BE2C (cell line): ENCODE measurements at regions not wholly inside any gene's neighbourhood (a gene's known extent, or its start where the extent isn't known, plus 50 kb on each side); places are given as distances from the start of the nearest gene placed in this dataset.

Experiments
- DNase-seq: peaks from one replicate; pipeline ENCODE4 v3.0.0-alpha.2; 2020
- H3K27me3 ChIP-seq: fragments of 250-450 bp; sonication (Bioruptor Pico); 2 replicates; pipeline ENCODE4 v1.5.1; 2020; ENCODE audit warnings: mild to moderate bottlenecking
- H3K36me3 ChIP-seq: fragments of 250-450 bp; sonication (Bioruptor Pico); 2 replicates; pipeline ENCODE4 v1.5.1; 2020; ENCODE audit warnings: mild to moderate bottlenecking
- H3K4me1 ChIP-seq: fragments of 250-450 bp; sonication (Bioruptor Pico); 2 replicates; pipeline ENCODE4 v1.5.1; 2020
- H3K4me3 ChIP-seq: 2 replicates; pipeline ENCODE4 v1.5.1; 2011; ENCODE audit warnings: low read depth, low read length
- H3K9me3 ChIP-seq: fragments of 250-450 bp; sonication (Bioruptor Pico); 2 replicates; pipeline ENCODE4 v1.5.1; 2020
- CTCF ChIP-seq: IDR thresholded peaks from 2 replicates; pipeline ENCODE4 v1.5.1; 2012; ENCODE audit warnings: mild to moderate bottlenecking, low read depth, low read length

- no peak overlapping the region for H3K4me3 ChIP-seq
- no peak for DNase-seq
- H3K36me3 ChIP-seq = no peaks in the 10 kb centered on the region
- no peak for TF ChIP-seq CTCF
- peaks cover 2% of the 10 kb centered on the region; the same call in 1 of the 2 replicates for H3K27me3 ChIP-seq
- no peaks in the 10 kb centered on the region for H3K4me1 ChIP-seq
- H3K9me3 ChIP-seq = no peaks in the 10 kb centered on the region
Observed at GRCh38 chr2:41598161-41598894, 449.5 kb upstream of the PKDCC start.

GRCh38 chr2:41600460-41600859 lies 447.4 kb upstream of the PKDCC start:
- Histone ChIP-seq H3K9me3 (no peaks in the 10 kb centered on the region), H3K36me3 (no peaks in the 10 kb centered on the region), H3K27me3 (0 out of 2 replicates have a peak, but pooled peaks cover 2% of the 10 kb centered on the region), H3K4me3 (no peak overlapping the region), H3K4me1 (no peaks in the 10 kb centered on the region)
- no peak for DNase-seq
- no peak for TF ChIP-seq CTCF

DNA sequence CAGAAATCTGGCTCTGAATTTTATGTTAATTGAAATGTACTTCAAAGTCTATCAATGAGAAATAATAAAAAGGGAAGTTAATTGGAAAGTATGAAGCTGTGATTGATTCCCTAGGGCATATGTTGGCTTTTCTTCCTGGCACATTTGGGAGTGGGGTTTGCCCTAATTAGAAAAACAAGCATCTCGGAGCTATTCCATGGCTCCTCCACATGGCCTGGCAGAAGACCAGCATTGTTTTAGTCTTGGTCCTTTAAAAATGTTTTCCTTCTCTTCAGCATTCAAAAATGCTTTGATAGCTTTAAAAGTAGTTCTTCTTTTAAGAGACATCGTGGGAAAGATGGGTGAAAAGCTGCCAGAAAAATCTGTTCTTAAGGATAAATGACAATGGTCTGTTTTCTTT lies 445.5 kb upstream of the PKDCC start:
- H3K36me3 ChIP-seq = no peaks in the 10 kb centered on the region
- no peak for TF ChIP-seq CTCF
- 0 out of 2 replicates have a peak, but pooled peaks cover 2% of the 10 kb centered on the region for H3K27me3 ChIP-seq
- H3K4me3 ChIP-seq = no peak overlapping the region
- no peak for DNase-seq
- no peaks in the 10 kb centered on the region for H3K9me3 ChIP-seq
- H3K4me1 ChIP-seq = no peaks in the 10 kb centered on the region

DNA sequence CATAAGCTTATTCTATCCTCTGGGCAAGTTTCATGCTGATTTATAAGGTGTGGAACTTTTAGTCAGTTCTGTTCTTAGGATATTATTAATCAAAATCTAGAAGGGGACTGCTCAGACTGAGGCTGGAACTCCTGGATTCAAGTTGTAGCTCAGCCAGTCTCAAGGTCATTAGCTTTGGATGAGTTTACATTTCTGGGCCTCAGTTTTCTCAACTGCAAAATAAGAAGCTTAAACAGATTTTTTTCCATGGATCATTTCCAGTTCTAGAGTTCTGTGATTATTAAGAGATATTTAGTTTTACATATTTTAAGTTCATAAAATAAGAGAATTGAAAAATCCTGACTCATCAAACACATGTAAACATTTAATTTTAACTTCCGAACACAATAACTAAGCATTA lies 442.5 kb upstream of the PKDCC start:
- Histone ChIP-seq H3K27me3 (peaks cover 6% of the 10 kb centered on the region; the same call in 1 of the 2 replicates), H3K4me1 (no peaks in the 10 kb centered on the region), H3K36me3 (no peaks in the 10 kb centered on the region), H3K4me3 (no peak overlapping the region), H3K9me3 (no peaks in the 10 kb centered on the region; the same call in 1 of the 2 replicates)
- TF ChIP-seq CTCF = no peak
- DNase-seq = no peak

DNA sequence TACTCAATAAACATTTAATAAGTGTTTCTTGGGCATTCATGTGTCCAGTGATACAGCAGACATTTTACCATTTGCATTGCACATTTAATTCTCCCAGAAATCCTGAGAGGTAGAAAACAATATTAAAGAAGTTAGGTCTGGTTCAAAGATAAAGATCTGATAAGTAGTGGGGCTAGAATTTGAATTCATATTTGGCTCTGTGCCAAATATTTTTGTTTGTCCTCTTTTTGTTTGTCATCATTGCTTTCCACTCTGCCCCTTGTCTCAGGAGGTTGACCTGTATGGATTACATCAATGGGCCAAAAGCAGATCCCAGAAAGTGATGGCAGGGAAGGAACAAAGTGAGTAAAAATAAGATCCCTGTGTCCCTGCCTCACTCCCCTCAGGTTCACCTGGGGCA lies 441.9 kb upstream of the PKDCC start:
- no peak for TF ChIP-seq CTCF
- peaks cover 6% of the 10 kb centered on the region; the same call in 1 of the 2 replicates for H3K27me3 ChIP-seq
- H3K4me3 ChIP-seq = no peak overlapping the region
- no peaks in the 10 kb centered on the region for H3K4me1 ChIP-seq
- no peaks in the 10 kb centered on the region; the same call in 1 of the 2 replicates for H3K9me3 ChIP-seq
- H3K36me3 ChIP-seq = no peaks in the 10 kb centered on the region
- no peak for DNase-seq

DNA sequence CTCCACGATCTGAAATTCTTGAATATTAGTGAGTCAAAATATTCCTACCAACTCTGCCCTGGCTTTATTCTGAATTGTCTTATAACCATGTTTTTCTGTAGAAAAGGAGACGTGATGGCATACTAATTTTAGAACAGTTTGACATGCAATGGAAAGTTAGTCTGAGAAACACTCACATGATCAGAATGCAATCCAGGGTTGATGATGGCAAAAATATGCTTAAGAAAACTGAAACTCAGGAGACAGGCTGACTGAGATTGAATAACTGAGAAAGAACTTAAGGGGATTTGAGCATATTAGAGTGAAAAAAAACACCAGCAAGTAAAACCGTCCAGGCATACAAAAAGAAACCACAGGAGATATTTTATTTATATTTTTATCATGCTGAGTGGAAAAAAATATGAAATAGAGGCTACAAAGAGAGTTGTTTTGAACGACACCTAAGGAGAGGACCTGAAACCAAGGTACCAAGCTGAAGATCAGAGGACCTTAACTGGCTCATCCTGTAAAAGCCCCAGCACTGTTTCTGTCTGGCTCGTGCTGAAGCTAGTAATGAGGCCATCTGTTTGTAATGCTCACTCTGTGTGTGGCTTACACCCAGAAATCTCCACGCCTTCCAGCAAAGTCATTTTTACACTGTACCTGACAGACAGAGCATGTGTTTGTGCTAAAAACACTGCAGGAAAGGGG lies 437.2 kb upstream of the PKDCC start:
- Histone ChIP-seq H3K4me1 (no peaks in the 10 kb centered on the region), H3K36me3 (no peaks in the 10 kb centered on the region), H3K4me3 (no peak overlapping the region), H3K27me3 (peaks cover 9% of the 10 kb centered on the region), H3K9me3 (no peaks in the 10 kb centered on the region; the same call in 1 of the 2 replicates)
- no peak for TF ChIP-seq CTCF
- no peak for DNase-seq
